UCSD-AML1 (cell line): ENCODE measurements at regions not wholly inside any gene's neighbourhood (a gene's known extent, or its start where the extent isn't known, plus 50 kb on each side); places are given as distances from the start of the nearest gene placed in this dataset.
"Not testable (repeated sequence)": the region's sequence is repeated elsewhere in the genome, so short reads cannot be mapped to it uniquely, and the experiment has no call there.

ENCODE experiments used
- DNase-seq: peaks from one replicate; lab custom pipeline; 2025; ENCODE audit not compliant: unreplicated experiment; lab: John Stamatoyannopoulos, UW

DNA sequence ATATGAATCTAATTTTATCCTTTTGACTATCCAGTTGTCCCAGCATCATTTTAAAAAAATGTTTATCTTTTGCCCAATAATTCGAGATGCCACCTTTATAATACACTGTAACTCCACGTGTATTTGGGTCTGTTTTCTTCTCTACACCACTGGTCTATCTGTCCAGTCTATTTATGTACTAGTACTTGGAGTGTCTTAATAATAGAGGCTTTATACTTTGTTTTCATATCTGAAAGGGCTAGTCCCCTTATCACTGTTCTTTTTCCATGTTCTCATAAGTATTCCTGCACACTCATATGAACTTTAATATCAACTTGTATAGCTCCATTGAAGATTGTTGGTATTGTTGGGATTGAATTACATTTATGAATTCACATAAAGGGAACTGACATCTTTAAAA lies 101.1 kb upstream of the RMP24 start:
- DNase-seq, result no peak

DNA sequence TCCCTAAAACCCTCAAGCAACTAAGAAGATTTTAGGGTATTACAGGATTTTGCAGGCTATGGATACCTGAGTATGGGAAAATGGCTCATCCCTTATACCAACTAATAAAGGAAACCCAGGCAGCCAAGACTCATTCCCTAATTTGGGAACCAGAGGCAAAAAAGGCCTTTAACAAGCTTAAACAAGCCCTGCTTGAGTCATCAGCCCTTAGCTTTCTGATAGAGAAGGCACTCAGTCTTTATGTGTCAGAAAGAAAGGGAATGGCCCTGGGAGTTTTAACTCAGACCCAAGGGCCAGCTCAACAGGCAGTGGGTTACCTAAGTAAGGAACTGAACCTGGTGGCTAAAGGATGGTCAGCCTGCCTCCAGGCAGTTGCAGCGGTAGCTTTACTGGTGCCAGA lies 96.9 kb upstream of the RMP24 start:
- no peak for DNase-seq

GRCh38 chr18:35876243-35876642 lies 96.2 kb upstream of the RMP24 start:
- DNase-seq, result no peak

GRCh38 chr18:35880788-35881455 lies 91.6 kb upstream of the RMP24 start:
- no peak for DNase-seq

DNA sequence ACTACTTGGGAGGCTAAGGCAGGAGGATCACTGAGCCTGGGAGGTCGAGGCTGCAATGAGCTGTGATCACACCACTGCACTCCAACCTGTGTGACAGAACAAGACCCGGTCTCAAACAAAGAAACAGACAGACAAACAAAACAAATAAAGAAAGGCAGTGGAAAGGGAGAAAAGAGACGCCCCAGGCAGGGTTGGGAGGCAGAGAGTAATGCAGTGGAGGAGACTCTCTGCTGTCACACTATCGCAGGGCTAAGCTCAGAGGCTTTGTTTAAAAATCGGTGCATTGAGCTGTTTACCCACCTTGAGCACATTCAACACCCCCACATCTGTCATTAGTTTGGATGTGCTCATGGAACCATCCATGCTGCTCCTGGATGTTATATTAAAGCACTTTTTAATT lies 84.2 kb upstream of the RMP24 start:
- DNase-seq, result no peak

- no peak for DNase-seq
Observed at GRCh38 chr18:35889677-35890076, 82.8 kb upstream of the RMP24 start.

DNA sequence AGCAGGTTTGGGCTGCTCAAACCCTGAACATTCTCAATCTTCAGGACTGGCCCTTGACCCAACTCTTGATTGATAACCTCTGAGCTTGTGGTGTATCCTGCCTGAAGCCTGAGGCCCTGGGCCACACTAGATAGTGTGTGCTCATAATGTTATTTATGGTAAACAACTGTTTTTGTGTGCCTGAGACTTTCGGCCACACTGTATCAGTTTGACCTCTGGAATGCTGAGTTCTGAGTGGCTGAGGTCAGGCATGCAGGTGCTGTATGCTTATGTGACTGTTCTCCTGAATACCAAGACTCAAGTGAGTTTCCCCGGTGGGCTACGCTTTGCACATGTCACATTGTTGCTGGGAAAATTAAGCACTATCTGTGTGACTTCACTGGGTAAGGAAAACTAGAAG lies 82.2 kb upstream of the RMP24 start:
- DNase-seq, result no peak

GRCh38 chr18:35892118-35892517 lies 80.4 kb upstream of the RMP24 start:
- no peak for DNase-seq

GRCh38 chr18:35897481-35897880 lies 75.0 kb upstream of the RMP24 start:
- DNase-seq, result not testable (repeated sequence)

DNA sequence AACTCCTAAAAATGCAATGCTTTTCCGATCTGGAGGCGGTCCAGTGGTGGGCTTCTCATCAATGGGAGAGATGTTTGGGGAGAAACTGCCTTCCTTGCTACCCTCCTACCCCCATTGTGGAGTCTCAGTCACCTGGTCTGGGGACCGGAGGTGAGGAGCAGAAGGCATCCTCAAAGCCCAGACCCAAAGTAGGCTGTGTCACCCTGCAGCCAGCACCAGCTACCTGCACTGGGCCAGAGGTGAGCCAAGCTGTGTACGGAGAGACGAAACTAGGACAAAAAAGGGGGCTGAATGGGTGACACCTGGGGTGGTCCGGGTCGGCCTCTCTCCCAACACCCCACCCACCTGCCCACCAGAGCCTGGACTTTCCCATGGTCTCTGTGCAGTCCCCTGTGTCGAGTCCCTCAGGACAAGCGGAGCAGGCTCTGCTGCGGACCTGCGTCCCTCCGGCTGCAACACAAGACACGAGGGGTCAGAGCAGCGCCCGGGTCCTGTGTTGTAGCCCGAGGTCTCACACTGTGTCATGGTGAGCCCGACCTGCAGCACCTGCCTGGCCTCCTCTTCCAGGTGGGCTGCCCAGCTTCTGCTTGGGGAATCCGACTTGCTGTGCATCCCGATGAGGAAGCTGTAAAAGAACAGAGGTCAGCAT lies 68.0 kb upstream of the RMP24 start:
- DNase-seq, result no peak

DNA sequence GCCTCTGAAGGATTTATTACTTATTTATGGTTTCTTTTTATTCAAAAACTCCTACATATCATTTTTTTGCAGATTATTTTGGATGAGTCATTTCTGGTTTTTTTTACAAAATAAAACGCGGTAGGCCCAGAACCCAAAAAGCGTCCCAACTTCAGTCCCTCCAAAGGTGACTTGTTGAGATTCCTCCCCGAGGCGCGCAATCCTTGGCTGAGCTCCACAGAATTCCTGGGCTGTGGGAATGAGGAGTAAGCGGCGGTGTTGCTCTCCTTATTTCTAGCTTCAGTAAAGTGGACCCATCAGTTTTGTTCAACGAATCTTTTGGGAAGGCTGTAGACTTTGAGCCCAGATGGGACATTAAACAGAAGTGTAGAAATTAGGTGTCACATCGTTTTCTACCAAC lies 67.0 kb upstream of the RMP24 start:
- DNase-seq, result no peak

DNA sequence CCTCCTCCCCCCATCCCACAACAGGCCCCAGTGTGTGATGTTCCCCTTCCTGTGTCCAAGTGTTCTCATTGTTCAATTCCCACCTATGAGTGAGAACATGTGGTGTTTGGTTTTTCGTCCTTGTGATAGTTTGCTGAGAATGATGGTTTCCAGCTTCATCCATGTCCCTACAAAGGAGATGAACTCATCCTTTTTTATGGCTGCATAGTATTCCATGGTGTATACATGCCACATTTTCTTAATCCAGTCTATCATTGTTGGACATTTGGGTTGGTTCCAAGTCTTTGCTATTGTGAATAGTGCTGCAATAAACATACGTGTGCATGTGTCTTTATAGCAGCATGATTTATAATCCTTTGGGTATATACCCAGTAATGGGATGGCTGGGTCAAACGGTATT lies 66.2 kb upstream of the RMP24 start:
- DNase-seq, result not testable (repeated sequence)

GRCh38 chr18:35910327-35910726 lies 62.2 kb upstream of the RMP24 start:
- no peak for DNase-seq

- DNase-seq, result no peak
Observed at GRCh38 chr18:35912332-35912731, 60.1 kb upstream of the RMP24 start.

- no peak for DNase-seq
Observed at GRCh38 chr18:35915056-35915455, 57.4 kb upstream of the RMP24 start.

GRCh38 chr18:35917043-35917442 lies 55.4 kb upstream of the RMP24 start:
- DNase-seq, result no peak

DNA sequence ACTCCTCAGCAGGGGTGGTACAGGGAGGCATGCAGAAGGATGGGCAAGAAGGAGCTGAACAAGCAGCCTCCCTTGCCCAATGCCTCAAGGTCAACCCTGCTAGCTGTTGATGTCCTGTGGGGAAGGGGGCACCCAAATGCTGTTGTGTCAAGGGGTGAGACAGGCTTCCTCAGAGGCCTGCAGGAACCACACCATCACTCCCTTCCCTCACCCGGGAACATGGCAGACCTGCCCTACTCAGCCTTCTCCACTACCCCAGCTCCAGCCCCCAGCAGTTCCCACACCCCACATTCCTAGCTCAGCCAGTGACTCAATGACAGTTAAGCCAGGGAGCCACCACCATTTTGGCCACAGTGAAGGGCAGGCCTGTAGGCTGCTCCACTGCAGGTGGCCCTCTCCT lies 53.9 kb upstream of the RMP24 start:
- DNase-seq, result no peak

- no peak for DNase-seq
Observed at GRCh38 chr18:35919179-35919578, 53.3 kb upstream of the RMP24 start.

DNA sequence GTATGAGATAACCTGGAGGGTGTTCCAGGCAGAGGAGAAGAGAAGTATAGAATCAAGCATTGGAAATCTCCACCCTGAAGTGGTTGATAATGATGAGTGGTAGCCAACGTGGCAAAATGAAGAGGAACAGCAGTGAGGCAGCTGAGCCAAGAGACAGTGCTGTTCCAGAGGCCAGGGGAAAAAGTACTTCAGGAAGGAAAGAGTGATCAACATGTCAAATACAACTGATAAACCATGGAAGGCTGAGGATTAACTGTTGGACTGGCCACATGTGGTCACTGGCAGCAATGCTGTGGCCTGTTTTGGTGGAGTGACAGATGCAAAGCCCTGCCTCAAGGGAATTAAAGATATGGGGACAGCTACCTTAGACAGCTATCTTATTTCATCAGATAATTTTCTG lies 51.9 kb upstream of the RMP24 start:
- DNase-seq, result no peak
